ENCODE measurements at regions not wholly inside any gene's neighbourhood (a gene's known extent, or its start where the extent isn't known, plus 50 kb on each side); places are given as distances from the start of the nearest gene placed in this dataset.

DNA sequence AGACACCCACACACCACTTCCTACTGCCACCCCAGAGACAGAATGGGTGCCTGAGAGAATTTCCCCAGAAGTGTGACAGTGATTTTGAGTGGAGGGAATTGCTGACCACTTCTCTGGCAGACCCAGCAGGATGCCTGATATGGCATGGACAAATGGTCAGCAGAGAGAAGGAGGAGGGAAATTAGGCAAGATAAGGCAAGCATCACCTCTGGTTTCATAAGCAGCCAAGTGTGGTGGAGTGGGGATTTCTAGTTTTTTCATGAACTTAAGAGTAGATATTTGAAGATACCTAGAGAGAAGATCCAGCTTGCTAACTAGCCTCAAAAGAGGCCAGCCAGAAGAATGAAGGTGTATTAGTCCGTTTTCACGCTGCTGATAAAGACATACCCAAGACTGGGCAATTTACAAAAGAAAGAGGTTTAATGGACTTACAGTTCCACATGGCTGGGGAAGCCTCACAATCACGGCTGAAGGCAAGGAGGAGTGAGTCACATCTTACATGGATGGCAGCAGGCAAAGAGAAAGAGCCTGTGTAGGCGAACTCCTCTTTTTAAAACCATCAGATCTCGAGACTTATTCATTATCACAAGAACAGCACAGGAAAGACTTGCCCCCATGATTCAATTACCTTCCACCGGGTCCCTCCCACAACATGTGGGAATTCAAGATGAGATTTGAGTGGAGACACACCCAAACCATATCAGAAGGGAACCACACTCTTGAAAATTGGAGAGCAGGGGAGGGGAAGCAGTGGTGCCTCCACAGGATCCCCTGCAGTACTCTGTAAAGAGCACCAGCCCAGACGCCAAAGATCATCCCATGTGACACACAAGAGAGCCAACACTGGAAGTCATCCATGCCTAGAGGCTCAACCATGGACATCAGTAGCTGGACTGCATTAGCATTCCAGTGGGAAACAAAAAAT lies 64.2 kb downstream of the RBM43 start:
- no peak for DNase-seq

- DNase-seq: no peak
Measured at GRCh38 chr2:151193576-151193975, 68.1 kb downstream of the RBM43 start.

GRCh38 chr2:151192681-151193080 lies 69.0 kb downstream of the RBM43 start:
- DNase-seq: no peak

DNA sequence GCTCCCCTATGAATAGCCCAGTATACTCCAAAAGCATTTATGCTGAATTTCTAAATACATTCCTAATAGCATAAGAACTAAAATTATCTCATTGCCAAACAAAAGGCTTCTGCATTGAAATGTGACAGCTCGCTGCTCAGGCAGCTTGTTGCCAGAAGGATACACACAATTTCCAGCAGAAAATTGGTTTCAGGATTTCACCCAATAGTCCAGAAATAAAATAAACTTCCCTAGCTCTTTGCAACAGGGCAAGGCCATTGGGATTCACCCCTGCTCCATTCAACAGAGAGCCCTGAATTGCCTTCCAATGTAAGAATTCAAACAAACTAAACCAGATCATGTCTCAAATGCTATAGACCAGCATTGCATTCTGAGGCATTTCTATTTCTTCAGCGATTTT lies 70.7 kb downstream of the RBM43 start:
- no peak for DNase-seq

GRCh38 chr2:151189125-151189524 lies 72.5 kb downstream of the RBM43 start:
- DNase-seq: peak; percentile 1

DNA sequence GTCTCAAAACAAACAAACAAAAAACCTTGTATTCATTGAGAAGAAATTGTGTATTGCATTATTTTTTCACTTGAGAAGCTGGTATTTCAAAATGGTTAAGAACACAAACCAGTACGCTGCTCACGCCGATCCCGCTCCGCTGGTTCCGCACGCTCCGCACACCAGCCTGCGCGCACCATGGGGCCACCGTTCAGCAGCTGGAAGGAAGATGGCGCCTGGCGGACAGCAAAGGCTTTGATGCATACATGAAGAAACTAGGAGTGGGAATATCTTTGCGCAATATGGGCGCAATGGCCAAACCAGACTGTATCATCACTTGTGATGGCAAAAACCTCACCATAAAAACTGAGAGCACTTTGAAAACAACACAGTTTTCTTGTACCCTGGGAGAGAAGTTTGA lies 75.7 kb downstream of the RBM43 start:
- no peak for DNase-seq

GRCh38 chr2:151182899-151183809 lies 78.5 kb downstream of the RBM43 start:
- DNase-seq: no peak

DNA sequence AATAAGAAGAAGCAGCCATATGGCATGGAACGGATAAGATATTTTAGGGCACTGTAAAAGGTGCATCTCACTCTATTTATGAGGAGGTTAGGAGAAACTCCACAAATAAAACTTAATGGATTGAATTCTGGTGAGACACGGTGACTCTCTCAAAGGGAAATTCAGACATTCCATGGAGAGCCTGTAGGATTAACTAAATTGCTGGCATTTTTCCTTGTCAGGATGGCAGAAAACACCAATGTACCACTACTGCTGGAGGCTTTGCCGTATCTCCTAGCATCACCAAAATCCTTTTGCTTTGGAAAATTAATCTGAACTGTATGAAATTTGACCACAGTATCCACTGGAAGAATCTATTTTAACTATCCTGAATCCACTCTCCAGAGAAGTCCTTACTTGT lies 79.3 kb downstream of the RBM43 start:
- no peak for DNase-seq

DNA sequence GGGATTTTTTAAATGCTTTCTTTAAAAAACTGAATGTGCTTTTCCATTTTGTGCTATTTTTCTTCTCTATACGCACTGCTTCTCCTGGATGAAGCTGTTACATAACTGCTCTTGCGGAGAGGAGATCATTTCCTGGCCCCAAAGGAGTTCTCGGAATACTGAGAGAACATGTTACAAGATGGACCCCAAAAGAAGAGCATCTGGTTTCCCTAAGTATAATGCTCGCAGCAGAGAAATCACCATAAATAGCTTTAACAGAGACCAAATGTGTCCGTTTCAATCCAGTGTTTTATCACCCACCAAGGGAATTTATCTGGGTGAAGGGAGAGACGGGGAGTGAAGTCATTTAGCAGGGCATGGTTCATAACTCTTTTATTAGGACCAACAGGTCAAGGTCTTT lies 80.1 kb downstream of the RBM43 start:
- no peak for DNase-seq

DNA sequence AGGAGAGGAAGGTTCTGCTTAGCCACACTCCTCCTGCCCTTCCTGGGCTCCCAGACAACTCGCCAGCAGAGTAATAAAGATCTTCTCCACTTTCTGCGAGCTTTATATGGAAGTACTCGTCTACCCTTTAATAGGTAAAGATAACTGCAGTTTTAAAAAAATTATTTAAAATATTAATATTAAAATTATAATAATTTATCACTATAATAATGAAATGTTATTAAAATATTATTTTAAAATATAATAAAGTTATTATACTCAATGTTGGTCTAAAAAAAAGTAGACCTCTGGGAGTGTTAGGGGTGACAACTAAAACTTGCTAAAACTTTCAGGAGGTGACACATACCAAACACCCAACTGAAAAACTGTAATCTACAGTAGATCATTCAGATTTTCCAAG lies 81.5 kb downstream of the RBM43 start:
- no peak for DNase-seq

- DNase-seq: no peak
Measured at GRCh38 chr2:151178207-151178606, 83.5 kb downstream of the RBM43 start.

GRCh38 chr2:151177756-151178155 lies 83.9 kb downstream of the RBM43 start:
- no peak for DNase-seq

GRCh38 chr2:151176661-151177060 lies 85.0 kb downstream of the RBM43 start:
- no peak for DNase-seq

- DNase-seq: no peak
Measured at GRCh38 chr2:151175864-151176263, 85.8 kb downstream of the RBM43 start.

DNA sequence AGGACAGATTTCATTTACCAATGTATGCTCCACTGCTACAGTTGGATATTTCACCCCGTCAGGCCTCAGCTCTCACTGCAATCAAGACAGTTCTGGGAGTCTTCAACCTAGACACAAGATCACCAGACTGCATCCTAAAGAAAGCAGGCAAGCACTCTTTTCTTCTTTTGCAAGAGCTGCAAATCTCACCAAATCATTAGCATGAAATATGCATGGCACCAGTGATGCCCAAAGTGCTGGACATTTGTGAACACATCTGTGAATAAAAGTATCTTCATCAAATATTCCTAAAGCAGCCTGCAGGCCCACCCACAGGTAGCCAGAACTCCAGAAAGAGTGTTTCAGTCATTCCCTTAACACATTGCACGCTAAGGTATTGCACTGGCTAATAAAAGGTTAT lies 87.5 kb downstream of the RBM43 start:
- DNase-seq: no peak

DNA sequence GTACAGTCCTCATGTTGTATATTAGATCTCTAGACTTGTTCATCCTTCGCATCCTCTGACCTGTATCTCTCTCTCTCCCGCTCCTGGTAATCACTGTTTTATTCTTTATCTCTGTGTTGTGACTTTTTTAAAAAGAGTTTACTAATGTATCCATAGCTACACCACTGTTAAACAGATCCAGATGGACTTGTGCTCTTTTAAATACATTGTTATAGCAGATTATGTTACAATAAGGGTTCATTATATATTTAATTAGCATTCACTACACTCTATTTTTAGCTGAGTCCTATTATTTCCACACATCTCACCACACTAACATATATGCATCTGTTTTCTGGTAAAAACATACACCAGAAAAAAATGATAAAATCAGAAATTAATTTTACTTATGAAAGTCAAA lies 90.5 kb downstream of the RBM43 start:
- no peak for DNase-seq

- no peak for DNase-seq
Measured at GRCh38 chr2:151166410-151166809, 95.3 kb downstream of the RBM43 start.

GRCh38 chr2:151165105-151165684 lies 96.5 kb downstream of the RBM43 start:
- DNase-seq: no peak

DNA sequence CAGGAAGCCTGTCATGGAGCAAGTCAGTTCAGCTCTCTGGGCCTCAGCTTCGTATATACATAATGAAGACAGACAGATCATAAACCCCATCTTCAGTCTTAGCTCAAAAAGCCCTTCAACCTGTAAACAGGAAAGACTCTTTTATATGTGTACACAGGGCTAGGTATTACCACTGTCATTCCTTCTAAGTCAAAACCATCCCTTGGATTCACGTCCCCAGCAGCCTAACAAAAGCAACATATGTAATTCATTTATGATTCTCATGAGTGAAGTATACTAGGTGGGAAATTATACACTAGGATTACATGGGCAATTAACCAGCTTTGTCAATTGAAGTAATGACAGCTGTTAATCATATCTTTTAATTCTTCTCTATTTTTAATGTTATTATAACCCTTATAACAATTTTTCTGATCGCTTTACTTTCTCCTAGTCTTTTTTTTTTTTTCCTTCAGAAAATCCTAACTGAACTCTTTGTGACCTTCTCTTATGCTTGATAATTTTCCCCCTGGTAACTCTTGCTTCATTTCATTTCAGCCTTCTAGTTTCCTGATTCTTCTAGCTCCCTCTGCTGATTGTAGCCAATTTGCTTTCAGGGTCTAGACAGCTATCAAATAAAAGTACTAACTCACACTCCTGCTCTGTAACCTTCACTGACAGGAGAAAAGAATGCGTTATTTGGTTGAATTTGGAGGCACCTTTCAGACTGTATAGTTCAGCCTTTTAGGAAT lies 99.7 kb downstream of the RBM43 start:
- no peak for DNase-seq

DNA sequence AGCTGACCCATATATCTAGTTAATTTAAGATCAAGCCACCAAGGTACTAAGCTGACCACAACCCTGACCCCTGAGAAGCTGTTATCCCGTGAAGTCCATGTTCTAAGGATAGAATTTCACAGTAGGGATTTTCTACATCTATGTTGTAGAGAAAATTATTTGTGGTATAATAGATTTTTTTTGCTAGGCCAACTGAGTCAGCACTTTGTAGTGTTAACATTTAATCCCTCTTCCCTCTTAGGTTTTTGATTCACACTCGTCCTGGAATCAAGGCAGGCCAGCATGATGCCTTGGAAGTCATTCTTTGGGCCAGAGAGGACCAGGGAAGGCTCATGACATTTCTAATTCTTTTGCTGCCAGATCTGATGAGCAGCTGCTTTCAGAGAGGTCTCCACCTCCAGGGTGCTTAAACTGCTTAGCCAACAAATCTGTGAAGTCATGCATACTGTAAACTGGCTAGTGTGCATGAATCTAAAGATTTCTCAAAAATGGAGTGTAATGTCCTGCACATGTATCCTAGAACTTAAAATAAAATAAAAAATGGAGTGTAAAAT lies 102.5 kb downstream of the RBM43 start:
- DNase-seq: no peak

GRCh38 chr2:151157000-151157735 lies 104.5 kb downstream of the RBM43 start:
- peak; percentile 5 for DNase-seq

DNA sequence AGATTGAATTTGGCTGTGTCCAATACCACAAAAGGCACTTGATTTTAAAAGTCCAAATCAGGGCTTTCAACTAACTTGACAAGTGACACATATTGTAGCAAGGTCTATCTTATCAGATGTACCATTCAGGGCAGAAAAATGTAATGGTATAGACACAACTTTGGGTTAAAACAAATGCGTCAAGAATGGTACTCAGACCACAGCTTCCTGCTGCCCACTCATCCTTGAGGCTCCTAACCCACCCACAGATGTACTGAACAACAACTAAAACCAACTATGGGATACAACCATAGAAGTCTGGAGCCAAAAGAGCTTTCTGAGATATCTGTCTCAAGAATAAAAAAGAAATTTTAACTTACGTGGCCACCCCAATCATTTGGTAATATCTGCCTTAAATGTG lies 105.2 kb downstream of the RBM43 start:
- no peak for DNase-seq
